Endodermal cell (in vitro differentiated cells): ENCODE measurements at regions not wholly inside any gene's neighbourhood (a gene's known extent, or its start where the extent isn't known, plus 50 kb on each side); places are given as distances from the start of the nearest gene placed in this dataset.

Source experiments
- DNase-seq: peaks from one replicate; pipeline ENCODE4 v3.0.0-alpha.2; 2017
- H3K27ac ChIP-seq: 2 replicates; pipeline ENCODE4 v1.5.1; 2013; ENCODE audit warnings: mild to moderate bottlenecking, low read depth, low read length, moderate library complexity
- H3K27me3 ChIP-seq: 2 replicates; pipeline ENCODE4 v1.6.1; 2013; ENCODE audit warnings: mild to moderate bottlenecking, low read length, moderate library complexity; ENCODE audit not compliant: insufficient read depth, control insufficient read depth, poor library complexity, severe bottlenecking
- H3K36me3 ChIP-seq: 2 replicates; pipeline ENCODE4 v1.7.0; 2013; ENCODE audit warnings: mild to moderate bottlenecking, low read length, moderate library complexity; ENCODE audit not compliant: control insufficient read depth, insufficient read depth
- H3K4me1 ChIP-seq: one replicate; pipeline ENCODE4 v1.7.0; 2013; ENCODE audit warnings: low read length; ENCODE audit not compliant: control insufficient read depth, insufficient read depth
- H3K4me3 ChIP-seq: 2 replicates; pipeline ENCODE4 v1.5.1; 2013; ENCODE audit warnings: mild to moderate bottlenecking, low read length, moderate library complexity
- H3K9ac ChIP-seq: 2 replicates; pipeline ENCODE4 v1.6.1; 2013; ENCODE audit warnings: mild to moderate bottlenecking, low read length, moderate library complexity; ENCODE audit not compliant: poor library complexity, severe bottlenecking; ENCODE audit errors: extremely low read depth
- H3K9me3 ChIP-seq: 2 replicates; pipeline ENCODE4 v1.6.1; 2013; ENCODE audit warnings: mild to moderate bottlenecking, low read length, moderate library complexity; ENCODE audit not compliant: control insufficient read depth
- H3K27ac Mint-ChIP-seq: 2 replicates; pipeline ENCODE4 v1.8.0; 2020; ENCODE audit warnings: mixed read lengths
- H3K27me3 Mint-ChIP-seq: 2 replicates; pipeline ENCODE4 v1.8.0; 2021; ENCODE audit warnings: mild to moderate bottlenecking, mixed read lengths; ENCODE audit not compliant: insufficient read depth
- H3K36me3 Mint-ChIP-seq: 2 replicates; pipeline ENCODE4 v1.8.0; 2020; ENCODE audit warnings: low read depth, mixed read lengths
- H3K4me1 Mint-ChIP-seq: 2 replicates; pipeline ENCODE4 v1.8.0; 2020; ENCODE audit warnings: mixed read lengths
- H3K4me3 Mint-ChIP-seq: 2 replicates; pipeline ENCODE4 v1.8.0; 2020; ENCODE audit warnings: mild to moderate bottlenecking, moderate library complexity, mixed read lengths
- H3K9me3 Mint-ChIP-seq: 2 replicates; pipeline ENCODE4 v1.8.0; 2020; ENCODE audit warnings: mild to moderate bottlenecking, mixed read lengths
- CTCF ChIP-seq: fragments of 200-600 bp; sonication (generic); conservative IDR thresholded peaks from 2 replicates; pipeline ENCODE4 v1.5.0; 2021; ENCODE audit warnings: antibody characterized with exemption, mild to moderate bottlenecking
- WGBS, 2 experiments: methylation state at CpG; one replicate each; pipeline versions ENCODE4 v1.1.5 to v1.1.7; 2013; ENCODE audit warnings: missing lambda C conversion rate in 2 of 2, mixed read lengths in 1 of 2; ENCODE audit not compliant: insufficient coverage in 1 of 2, insufficient read length in 1 of 2; 5-methylcytosine and 5-hydroxymethylcytosine counted together

- Histone ChIP-seq H3K4me1 (no peaks in the 10 kb centered on the region), H3K36me3 (no peaks in the 10 kb centered on the region), H3K9ac (no peak overlapping the region), H3K9me3 (no peaks in the 10 kb centered on the region), H3K27me3 (no peaks in the 10 kb centered on the region), H3K4me3 (no peak overlapping the region), H3K27ac (no peak overlapping the region)
- DNase-seq = no peak
- Mint-ChIP-seq H3K27me3 (no peaks in the 10 kb centered on the region), H3K36me3 (peaks cover 6% of the 10 kb centered on the region), H3K4me3 (no peak overlapping the region), H3K4me1 (peaks cover 10% of the 10 kb centered on the region), H3K27ac (no peak overlapping the region), H3K9me3 (no peaks in the 10 kb centered on the region)
- TF ChIP-seq CTCF = no peak
- WGBS, 2 experiments = 90 to 92% methylated on average over 2 of the region's 2 CpGs
Measured at GRCh38 chr1:200343874-200344273, 66.0 kb downstream of the ZNF281 start.

GRCh38 chr1:200342511-200343311, 67.1 kb downstream of the ZNF281 start:
- no peak overlapping the region for H3K27ac Mint-ChIP-seq
- no peaks in the 10 kb centered on the region for H3K27me3 ChIP-seq
- no peak overlapping the region for H3K27ac ChIP-seq
- no peak for TF ChIP-seq CTCF
- whole genome bisulfite sequencing, 2 experiments = 94 to 100% methylated on average over 3 to 5 of the region's 5 CpGs
- peaks cover 4% of the 10 kb centered on the region for H3K36me3 Mint-ChIP-seq
- H3K4me1 ChIP-seq = peaks cover under 1% of the 10 kb centered on the region
- H3K27me3 Mint-ChIP-seq = no peaks in the 10 kb centered on the region
- no peak overlapping the region for H3K4me3 ChIP-seq
- no peaks in the 10 kb centered on the region for H3K9me3 Mint-ChIP-seq
- H3K4me1 Mint-ChIP-seq = peaks cover 18% of the 10 kb centered on the region
- no peak overlapping the region for H3K4me3 Mint-ChIP-seq
- no peak overlapping the region for H3K9ac ChIP-seq
- DNase-seq = no peak
- no peaks in the 10 kb centered on the region for H3K9me3 ChIP-seq
- no peaks in the 10 kb centered on the region for H3K36me3 ChIP-seq

GRCh38 chr1:200338451-200338850, 71.4 kb downstream of the ZNF281 start:
- H3K27me3 Mint-ChIP-seq = no peaks in the 10 kb centered on the region
- no peak overlapping the region for H3K4me3 Mint-ChIP-seq
- peaks cover 41% of the 10 kb centered on the region for H3K4me1 Mint-ChIP-seq
- H3K27ac Mint-ChIP-seq = no peak overlapping the region
- Histone ChIP-seq H3K36me3 (no peaks in the 10 kb centered on the region), H3K9ac (no peak overlapping the region), H3K27me3 (no peaks in the 10 kb centered on the region), H3K27ac (no peak overlapping the region), H3K4me3 (no peak overlapping the region), H3K9me3 (no peaks in the 10 kb centered on the region), H3K4me1 (peaks cover 11% of the 10 kb centered on the region)
- no peaks in the 10 kb centered on the region for H3K9me3 Mint-ChIP-seq
- 87 to 92% methylated on average over 2 of the region's 2 CpGs for WGBS, 2 experiments
- no peak for DNase-seq
- H3K36me3 Mint-ChIP-seq = peaks cover 2% of the 10 kb centered on the region
- no peak for TF ChIP-seq CTCF
